ENCODE measurements at regions not wholly inside any gene's neighbourhood (a gene's known extent, or its start where the extent isn't known, plus 50 kb on each side); places are given as distances from the start of the nearest gene placed in this dataset.

DNA sequence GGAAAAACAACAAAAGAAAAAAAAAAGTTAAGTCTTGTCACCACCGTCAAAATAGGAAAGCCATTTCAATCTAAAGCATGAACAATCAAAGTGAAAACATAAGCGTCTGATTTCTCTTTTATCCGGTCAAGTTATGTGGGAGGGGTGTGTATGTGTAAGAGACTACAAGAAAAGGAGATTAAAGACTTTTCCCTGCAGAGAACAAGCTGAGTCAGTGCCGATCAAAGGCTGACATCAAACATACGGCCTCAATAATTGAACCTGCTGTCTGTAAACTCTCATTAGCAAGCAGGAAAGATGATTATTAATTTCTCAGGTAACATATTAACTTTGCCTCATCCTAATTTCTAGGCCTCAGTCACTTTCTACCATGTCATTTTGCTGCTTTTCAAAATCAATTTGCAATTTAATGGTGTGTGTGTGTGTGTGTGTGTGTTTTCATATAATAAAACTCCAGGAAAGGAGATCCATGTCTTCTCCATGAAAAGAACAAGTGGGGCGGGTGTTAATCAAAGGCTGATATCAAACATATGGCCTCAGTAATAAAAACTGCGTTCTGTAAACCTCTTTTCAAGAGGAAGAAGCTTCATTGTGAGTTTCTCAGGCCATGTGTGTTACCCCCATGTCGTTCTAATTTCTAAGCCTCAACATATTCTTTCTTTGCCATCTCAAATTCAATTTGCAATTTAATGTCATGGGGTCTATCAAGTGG, 649.1 kb upstream of the SORCS1 start:
- no peaks in the 10 kb centered on the region for H3K36me3 ChIP-seq (ENCODE audit: insufficient read depth, low read length)
- no peaks in the 10 kb centered on the region for H3K9me2 ChIP-seq (ENCODE audit: insufficient read depth, low read length)
- no peak overlapping the region for H3K4me3 ChIP-seq (ENCODE audit: low read length)
- no peaks in the 10 kb centered on the region for H3K27me3 ChIP-seq (ENCODE audit: insufficient read depth, low read depth, low read length)
- H3K4me2 ChIP-seq (ENCODE audit: low read length) = no peak overlapping the region
- H3K9me3 ChIP-seq (ENCODE audit: low read length) = no peaks in the 10 kb centered on the region
- no peak overlapping the region for H3K27ac ChIP-seq (ENCODE audit: low read length)
- TF ChIP-seq EZH2 (IDR thresholded peaks at IDR 0.05; ENCODE audit: borderline replicate concordance, insufficient read depth, low read length, poor library complexity, severe bottlenecking) (no peak), TAF1 (IDR thresholded peaks at IDR 0.05; ENCODE audit: low read depth) (no peak), EP300 (conservative IDR thresholded peaks at IDR 0.05; ENCODE audit: poor library complexity, severe bottlenecking) (no peak), SMC3 (conservative IDR thresholded peaks at IDR 0.05; ENCODE audit: poor library complexity) (no peak), RAD21 (conservative IDR thresholded peaks at IDR 0.05) (no peak), MXI1 (conservative IDR thresholded peaks at IDR 0.05; ENCODE audit: poor library complexity, severe bottlenecking) (no peak), POLR2AphosphoS5 (IDR thresholded peaks at IDR 0.05) (no peak)
- TF ChIP-seq, protein P1, sequence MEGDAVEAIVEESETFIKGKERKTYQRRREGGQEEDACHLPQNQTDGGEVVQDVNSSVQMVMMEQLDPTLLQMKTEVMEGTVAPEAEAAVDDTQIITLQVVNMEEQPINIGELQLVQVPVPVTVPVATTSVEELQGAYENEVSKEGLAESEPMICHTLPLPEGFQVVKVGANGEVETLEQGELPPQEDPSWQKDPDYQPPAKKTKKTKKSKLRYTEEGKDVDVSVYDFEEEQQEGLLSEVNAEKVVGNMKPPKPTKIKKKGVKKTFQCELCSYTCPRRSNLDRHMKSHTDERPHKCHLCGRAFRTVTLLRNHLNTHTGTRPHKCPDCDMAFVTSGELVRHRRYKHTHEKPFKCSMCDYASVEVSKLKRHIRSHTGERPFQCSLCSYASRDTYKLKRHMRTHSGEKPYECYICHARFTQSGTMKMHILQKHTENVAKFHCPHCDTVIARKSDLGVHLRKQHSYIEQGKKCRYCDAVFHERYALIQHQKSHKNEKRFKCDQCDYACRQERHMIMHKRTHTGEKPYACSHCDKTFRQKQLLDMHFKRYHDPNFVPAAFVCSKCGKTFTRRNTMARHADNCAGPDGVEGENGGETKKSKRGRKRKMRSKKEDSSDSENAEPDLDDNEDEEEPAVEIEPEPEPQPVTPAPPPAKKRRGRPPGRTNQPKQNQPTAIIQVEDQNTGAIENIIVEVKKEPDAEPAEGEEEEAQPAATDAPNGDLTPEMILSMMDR (IDR thresholded peaks at IDR 0.05; ENCODE audit: poor library complexity, severe bottlenecking) = no peak
- TF ChIP-seq, protein P2, sequence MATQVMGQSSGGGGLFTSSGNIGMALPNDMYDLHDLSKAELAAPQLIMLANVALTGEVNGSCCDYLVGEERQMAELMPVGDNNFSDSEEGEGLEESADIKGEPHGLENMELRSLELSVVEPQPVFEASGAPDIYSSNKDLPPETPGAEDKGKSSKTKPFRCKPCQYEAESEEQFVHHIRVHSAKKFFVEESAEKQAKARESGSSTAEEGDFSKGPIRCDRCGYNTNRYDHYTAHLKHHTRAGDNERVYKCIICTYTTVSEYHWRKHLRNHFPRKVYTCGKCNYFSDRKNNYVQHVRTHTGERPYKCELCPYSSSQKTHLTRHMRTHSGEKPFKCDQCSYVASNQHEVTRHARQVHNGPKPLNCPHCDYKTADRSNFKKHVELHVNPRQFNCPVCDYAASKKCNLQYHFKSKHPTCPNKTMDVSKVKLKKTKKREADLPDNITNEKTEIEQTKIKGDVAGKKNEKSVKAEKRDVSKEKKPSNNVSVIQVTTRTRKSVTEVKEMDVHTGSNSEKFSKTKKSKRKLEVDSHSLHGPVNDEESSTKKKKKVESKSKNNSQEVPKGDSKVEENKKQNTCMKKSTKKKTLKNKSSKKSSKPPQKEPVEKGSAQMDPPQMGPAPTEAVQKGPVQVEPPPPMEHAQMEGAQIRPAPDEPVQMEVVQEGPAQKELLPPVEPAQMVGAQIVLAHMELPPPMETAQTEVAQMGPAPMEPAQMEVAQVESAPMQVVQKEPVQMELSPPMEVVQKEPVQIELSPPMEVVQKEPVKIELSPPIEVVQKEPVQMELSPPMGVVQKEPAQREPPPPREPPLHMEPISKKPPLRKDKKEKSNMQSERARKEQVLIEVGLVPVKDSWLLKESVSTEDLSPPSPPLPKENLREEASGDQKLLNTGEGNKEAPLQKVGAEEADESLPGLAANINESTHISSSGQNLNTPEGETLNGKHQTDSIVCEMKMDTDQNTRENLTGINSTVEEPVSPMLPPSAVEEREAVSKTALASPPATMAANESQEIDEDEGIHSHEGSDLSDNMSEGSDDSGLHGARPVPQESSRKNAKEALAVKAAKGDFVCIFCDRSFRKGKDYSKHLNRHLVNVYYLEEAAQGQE (IDR thresholded peaks at IDR 0.05; ENCODE audit: borderline replicate concordance) = no peak
- no peak overlapping the region for H3K9ac ChIP-seq (ENCODE audit: low read length)
- no peaks in the 10 kb centered on the region for H3K79me2 ChIP-seq (replicated peaks; ENCODE audit: insufficient read depth, low read length)
- no peak overlapping the region for H2AFZ ChIP-seq (ENCODE audit: low read depth, low read length)
- H4K20me1 ChIP-seq (ENCODE audit: insufficient read depth) = no peaks in the 10 kb centered on the region
- no peaks in the 10 kb centered on the region for H3F3A ChIP-seq (ENCODE audit: insufficient read depth, low read length, poor library complexity, severe bottlenecking)

DNA sequence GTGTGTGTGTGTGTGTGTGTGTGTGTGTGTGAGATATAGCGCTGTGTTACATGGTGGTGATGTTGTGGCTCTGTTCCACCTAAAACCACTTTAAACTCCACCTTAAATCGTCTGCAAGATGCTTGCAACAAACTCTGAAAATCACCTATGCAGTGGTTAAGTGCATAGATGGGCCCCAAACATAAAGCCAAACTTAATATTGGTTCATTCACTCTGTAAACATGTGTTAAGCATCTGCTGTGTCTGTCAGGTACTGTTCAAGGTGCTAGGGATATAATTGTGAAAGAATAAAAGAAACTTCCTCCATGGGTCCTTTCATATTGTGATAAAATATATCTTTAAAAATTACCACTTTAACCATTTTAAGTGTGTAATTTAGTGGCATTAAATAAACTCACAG, 645.4 kb upstream of the SORCS1 start:
- Histone ChIP-seq H3K27me3 (ENCODE audit: insufficient read depth, low read depth, low read length) (no peaks in the 10 kb centered on the region), H3K36me3 (ENCODE audit: insufficient read depth, low read length) (no peaks in the 10 kb centered on the region), H3K79me2 (replicated peaks; ENCODE audit: insufficient read depth, low read length) (no peaks in the 10 kb centered on the region), H3K4me2 (ENCODE audit: low read length) (no peak overlapping the region), H3K9me3 (ENCODE audit: low read length) (no peaks in the 10 kb centered on the region), H4K20me1 (ENCODE audit: insufficient read depth) (no peaks in the 10 kb centered on the region), H3K4me3 (ENCODE audit: low read length) (no peak overlapping the region), H3K9ac (ENCODE audit: low read length) (no peak overlapping the region), H3K27ac (ENCODE audit: low read length) (no peak overlapping the region), H3F3A (ENCODE audit: insufficient read depth, low read length, poor library complexity, severe bottlenecking) (no peaks in the 10 kb centered on the region), H3K9me2 (ENCODE audit: insufficient read depth, low read length) (no peaks in the 10 kb centered on the region), H2AFZ (ENCODE audit: low read depth, low read length) (no peak overlapping the region)
- TF ChIP-seq EZH2 (IDR thresholded peaks at IDR 0.05; ENCODE audit: borderline replicate concordance, insufficient read depth, low read length, poor library complexity, severe bottlenecking) = no peak
- TF ChIP-seq EP300 (conservative IDR thresholded peaks at IDR 0.05; ENCODE audit: poor library complexity, severe bottlenecking) = no peak
- TF ChIP-seq TAF1 (IDR thresholded peaks at IDR 0.05; ENCODE audit: low read depth) = no peak
- no peak for TF ChIP-seq POLR2AphosphoS5 (IDR thresholded peaks at IDR 0.05)
- no peak for TF ChIP-seq SMC3 (conservative IDR thresholded peaks at IDR 0.05; ENCODE audit: poor library complexity)
- TF ChIP-seq, protein P1 (IDR thresholded peaks at IDR 0.05; ENCODE audit: poor library complexity, severe bottlenecking) = no peak
- TF ChIP-seq MXI1 (conservative IDR thresholded peaks at IDR 0.05; ENCODE audit: poor library complexity, severe bottlenecking) = no peak
- TF ChIP-seq, protein P2 (IDR thresholded peaks at IDR 0.05; ENCODE audit: borderline replicate concordance) = no peak
- no peak for TF ChIP-seq RAD21 (conservative IDR thresholded peaks at IDR 0.05)
